ENCODE measurements at regions not wholly inside any gene's neighbourhood (a gene's known extent, or its start where the extent isn't known, plus 50 kb on each side); places are given as distances from the start of the nearest gene placed in this dataset.
A peak's percentile ranks its signal among the peaks of the same experiment; 100 is the strongest.

DNA sequence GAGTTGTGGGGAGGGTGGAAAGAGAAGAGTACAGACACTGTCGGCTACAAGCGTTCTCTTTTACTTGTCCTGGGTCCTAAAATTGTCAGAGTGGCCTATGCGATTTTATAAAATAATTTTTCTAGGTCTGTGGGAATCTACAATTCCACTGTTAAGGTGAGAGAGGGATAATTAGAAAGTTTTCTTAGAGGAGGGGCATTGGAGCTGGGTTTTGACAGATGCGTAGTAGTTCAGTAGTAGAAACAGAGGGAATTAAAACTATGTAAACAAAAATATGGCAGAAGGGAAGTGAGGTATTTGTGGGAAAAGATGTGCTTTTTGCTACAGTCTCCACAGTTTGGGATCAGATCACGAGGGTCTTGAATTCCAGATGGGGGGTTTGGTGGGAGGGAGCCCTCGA, 129.1 kb upstream of the SHB start:
- intact Hi-C loops (cut with DNase I) = no loop called here
- no peak overlapping the region for H3K4me3 ChIP-seq
- 92% methylated on average over 6 of the region's 6 CpGs for WGBS, 2 donors
- no peak overlapping the region for H3K27ac ChIP-seq
- TF ChIP-seq, protein P1, sequence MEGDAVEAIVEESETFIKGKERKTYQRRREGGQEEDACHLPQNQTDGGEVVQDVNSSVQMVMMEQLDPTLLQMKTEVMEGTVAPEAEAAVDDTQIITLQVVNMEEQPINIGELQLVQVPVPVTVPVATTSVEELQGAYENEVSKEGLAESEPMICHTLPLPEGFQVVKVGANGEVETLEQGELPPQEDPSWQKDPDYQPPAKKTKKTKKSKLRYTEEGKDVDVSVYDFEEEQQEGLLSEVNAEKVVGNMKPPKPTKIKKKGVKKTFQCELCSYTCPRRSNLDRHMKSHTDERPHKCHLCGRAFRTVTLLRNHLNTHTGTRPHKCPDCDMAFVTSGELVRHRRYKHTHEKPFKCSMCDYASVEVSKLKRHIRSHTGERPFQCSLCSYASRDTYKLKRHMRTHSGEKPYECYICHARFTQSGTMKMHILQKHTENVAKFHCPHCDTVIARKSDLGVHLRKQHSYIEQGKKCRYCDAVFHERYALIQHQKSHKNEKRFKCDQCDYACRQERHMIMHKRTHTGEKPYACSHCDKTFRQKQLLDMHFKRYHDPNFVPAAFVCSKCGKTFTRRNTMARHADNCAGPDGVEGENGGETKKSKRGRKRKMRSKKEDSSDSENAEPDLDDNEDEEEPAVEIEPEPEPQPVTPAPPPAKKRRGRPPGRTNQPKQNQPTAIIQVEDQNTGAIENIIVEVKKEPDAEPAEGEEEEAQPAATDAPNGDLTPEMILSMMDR (IDR thresholded peaks at IDR 0.05) = no peak
- TF ChIP-seq POLR2A (IDR thresholded peaks at IDR 0.05) = no peak
- no peaks in the 10 kb centered on the region for H3K36me3 ChIP-seq (replicated peaks in 1 of 2; ENCODE audit: insufficient read depth in 1 of 2, low read depth in 2 of 2)
- ATAC-seq (no peak), DNase-seq (no peak)
- H3K9me3 ChIP-seq = no peaks in the 10 kb centered on the region
- peaks cover 10% of the 10 kb centered on the region for H3K4me1 ChIP-seq
- H3K27me3 ChIP-seq = no peaks in the 10 kb centered on the region

DNA sequence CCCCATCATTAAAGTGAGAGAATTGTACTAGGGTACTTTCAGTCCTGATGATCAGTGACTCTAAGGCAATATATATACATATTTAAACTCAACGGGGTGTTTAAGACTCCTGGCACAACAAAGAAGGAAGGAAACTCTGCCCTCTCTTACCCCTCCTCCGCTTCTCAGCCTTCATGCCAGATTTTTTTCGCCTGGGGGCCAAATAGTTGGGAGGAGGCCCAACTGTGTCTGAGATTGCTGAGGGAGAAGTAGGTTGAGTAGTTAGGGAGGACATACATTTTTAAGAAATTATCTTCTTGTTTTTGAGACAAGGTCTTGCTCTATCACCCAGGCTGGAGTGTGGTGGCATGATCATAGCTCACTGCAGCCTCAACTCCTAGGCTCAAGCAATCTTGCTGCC, 127.7 kb upstream of the SHB start:
- WGBS, 2 donors = 46 to 53% methylated on average over 3 of the region's 3 CpGs
- Histone ChIP-seq H3K4me3 (no peak overlapping the region), H3K27ac (no peak overlapping the region), H3K9me3 (no peaks in the 10 kb centered on the region), H3K4me1 (peaks cover 10% of the 10 kb centered on the region), H3K36me3 (replicated peaks in 1 of 2; ENCODE audit: insufficient read depth in 1 of 2, low read depth in 2 of 2) (no peaks in the 10 kb centered on the region), H3K27me3 (no peaks in the 10 kb centered on the region)
- intact Hi-C loops (cut with DNase I) = no loop called here
- DNase-seq (no peak), ATAC-seq (no peak)
- TF ChIP-seq POLR2A (IDR thresholded peaks at IDR 0.05) = no peak
- TF ChIP-seq, protein P1 (IDR thresholded peaks at IDR 0.05) = no peak

DNA sequence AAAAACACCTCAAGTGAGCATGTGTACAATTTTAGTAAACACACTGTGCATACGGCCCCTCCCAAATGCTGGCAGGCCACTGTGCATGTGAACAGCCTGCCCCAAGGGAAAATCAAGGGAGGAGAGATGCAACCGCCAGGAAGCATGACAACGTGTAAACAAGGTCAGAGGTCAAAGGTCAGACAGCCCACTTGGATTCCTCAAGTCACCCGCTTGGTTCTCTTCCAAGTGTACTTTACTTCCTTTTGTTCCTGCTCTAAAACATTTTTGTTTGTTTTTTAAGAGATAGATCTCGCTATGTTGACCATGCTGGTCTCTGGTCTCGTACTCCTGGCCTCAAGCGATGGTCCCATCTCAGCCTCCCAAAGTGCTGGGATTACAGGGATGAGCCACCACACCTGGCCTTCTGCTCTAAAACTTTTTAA, 126.7 kb upstream of the SHB start:
- DNase-seq (peak in 3 of 4 donors; percentile 25 to 49 (median 30)), ATAC-seq (no peak)
- Histone ChIP-seq H3K4me1 (peaks cover 10% of the 10 kb centered on the region), H3K27me3 (no peaks in the 10 kb centered on the region), H3K9me3 (no peaks in the 10 kb centered on the region), H3K27ac (no peak overlapping the region), H3K4me3 (no peak overlapping the region), H3K36me3 (replicated peaks in 1 of 2; ENCODE audit: insufficient read depth in 1 of 2, low read depth in 2 of 2) (no peaks in the 10 kb centered on the region)
- TF ChIP-seq POLR2A (IDR thresholded peaks at IDR 0.05) = no peak
- TF ChIP-seq, protein P1 (IDR thresholded peaks at IDR 0.05) = no peak
- intact Hi-C loops (cut with DNase I) = no loop called here
- WGBS, 2 donors = 38 to 41% methylated on average over 7 of the region's 7 CpGs

DNA sequence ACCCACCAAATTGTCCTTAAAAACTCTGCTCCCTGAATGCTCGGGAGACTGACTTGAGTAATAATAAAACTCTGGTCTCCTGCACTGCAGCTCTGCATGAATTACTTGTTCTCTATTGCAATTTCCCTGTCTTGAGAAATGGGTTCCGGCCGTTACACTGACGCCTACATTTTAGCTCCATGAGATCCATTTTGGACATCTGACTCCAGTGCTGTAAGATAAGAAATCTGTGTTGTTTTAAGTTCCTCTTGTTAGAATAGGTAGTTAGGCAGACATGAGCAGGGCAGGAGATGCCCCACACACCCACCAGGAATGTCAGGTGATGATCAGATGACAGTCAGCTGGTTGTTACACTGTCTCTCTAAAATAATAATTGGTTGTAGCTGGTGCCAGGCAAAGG, 125.8 kb upstream of the SHB start:
- TF ChIP-seq, protein P1 (IDR thresholded peaks at IDR 0.05) = no peak
- TF ChIP-seq POLR2A (IDR thresholded peaks at IDR 0.05) = no peak
- intact Hi-C loops (cut with DNase I) = no loop called here
- 80 to 82% methylated on average over 4 of the region's 4 CpGs for WGBS, 2 donors
- Histone ChIP-seq H3K36me3 (replicated peaks in 1 of 2; ENCODE audit: insufficient read depth in 1 of 2, low read depth in 2 of 2) (no peaks in the 10 kb centered on the region), H3K27ac (no peak overlapping the region), H3K4me1 (peaks cover 10% of the 10 kb centered on the region), H3K4me3 (no peak overlapping the region), H3K9me3 (no peaks in the 10 kb centered on the region), H3K27me3 (no peaks in the 10 kb centered on the region)
- ATAC-seq (no peak), DNase-seq (no peak)

DNA sequence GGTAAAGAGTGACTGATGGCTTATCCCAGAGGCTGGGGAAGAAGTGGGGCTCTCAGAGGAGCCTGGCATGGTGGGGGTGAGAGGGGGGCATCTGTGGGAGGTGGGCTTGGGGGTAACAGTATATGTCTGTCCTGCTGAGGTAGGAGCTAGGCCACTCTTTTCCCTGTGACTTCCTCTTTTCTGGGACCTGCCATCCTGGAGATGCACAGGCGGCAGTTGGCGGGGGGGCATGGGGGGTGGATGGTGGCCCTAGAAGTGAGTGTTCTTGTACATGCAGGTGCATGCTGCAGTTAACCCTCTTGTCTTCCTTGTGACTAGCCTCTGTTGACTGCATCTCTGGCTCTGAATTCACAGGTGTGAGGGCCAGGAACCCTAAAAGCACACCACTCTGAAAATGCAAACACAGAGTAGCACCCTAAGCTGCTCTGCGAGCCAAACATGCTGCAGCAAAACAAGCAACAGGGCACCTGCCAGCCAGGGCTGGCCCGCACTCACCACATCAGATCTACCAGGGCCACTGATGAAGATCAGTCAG, 123.8 kb upstream of the SHB start:
- H3K9me3 ChIP-seq = no peaks in the 10 kb centered on the region
- H3K27me3 ChIP-seq = no peaks in the 10 kb centered on the region
- no peak overlapping the region for H3K27ac ChIP-seq
- ATAC-seq (no peak), DNase-seq (no peak)
- no peak for TF ChIP-seq POLR2A (IDR thresholded peaks at IDR 0.05)
- TF ChIP-seq, protein P1 (IDR thresholded peaks at IDR 0.05) = no peak
- H3K4me1 ChIP-seq = peaks cover 10% of the 10 kb centered on the region
- intact Hi-C loops (cut with DNase I) = no loop called here
- H3K4me3 ChIP-seq = no peak overlapping the region
- 63 to 86% methylated on average over 3 to 4 of the region's 4 CpGs for WGBS, 2 donors
- no peaks in the 10 kb centered on the region for H3K36me3 ChIP-seq (replicated peaks in 1 of 2; ENCODE audit: insufficient read depth in 1 of 2, low read depth in 2 of 2)

Data from body of pancreas (tissue), 4 donors.